Progenitor cell of endocrine pancreas (in vitro differentiated cells): ENCODE measurements at regions not wholly inside any gene's neighbourhood (a gene's known extent, or its start where the extent isn't known, plus 50 kb on each side); places are given as distances from the start of the nearest gene placed in this dataset.

Experiments
- DNase-seq: peaks from one replicate; pipeline ENCODE4 v3.0.0; 2021; ENCODE audit warnings: low spot score; ENCODE audit not compliant: unreplicated experiment
- H3K27ac Mint-ChIP-seq: 2 replicates; pipeline ENCODE4 v1.8.0; 2021; ENCODE audit warnings: mild to moderate bottlenecking, moderate library complexity, mixed read lengths
- H3K27me3 Mint-ChIP-seq: 2 replicates; pipeline ENCODE4 v1.8.0; 2021; ENCODE audit warnings: mixed read lengths
- H3K36me3 Mint-ChIP-seq: 2 replicates; pipeline ENCODE4 v1.8.0; 2022; ENCODE audit warnings: mixed read lengths; ENCODE audit not compliant: insufficient read depth
- H3K4me1 Mint-ChIP-seq: 2 replicates; pipeline ENCODE4 v1.8.0; 2021; ENCODE audit warnings: low read depth, mixed read lengths
- H3K4me3 Mint-ChIP-seq: 2 replicates; pipeline ENCODE4 v1.8.0; 2021; ENCODE audit warnings: low read depth, mild to moderate bottlenecking, moderate library complexity, mixed read lengths
- H3K9me3 Mint-ChIP-seq: 2 replicates; pipeline ENCODE4 v1.8.0; 2021; ENCODE audit warnings: low read depth, mixed read lengths
- CTCF ChIP-seq: fragments of 200-600 bp; sonication (generic); IDR thresholded peaks from one replicate; pipeline ENCODE4 v1.5.0; 2021; ENCODE audit warnings: antibody characterized with exemption, mild to moderate bottlenecking; ENCODE audit not compliant: unreplicated experiment

GRCh38 chr2:150588506-150588870 lies 101.0 kb upstream of the RND3 start:
- H3K36me3 Mint-ChIP-seq, result no peaks in the 10 kb centered on the region
- no peak overlapping the region for H3K4me3 Mint-ChIP-seq
- H3K9me3 Mint-ChIP-seq, result no peaks in the 10 kb centered on the region
- DNase-seq, result no peak
- H3K4me1 Mint-ChIP-seq, result no peaks in the 10 kb centered on the region
- H3K27ac Mint-ChIP-seq, result no peak overlapping the region
- H3K27me3 Mint-ChIP-seq, result no peaks in the 10 kb centered on the region
- no peak for TF ChIP-seq CTCF

GRCh38 chr2:150587547-150588505 lies 100.4 kb upstream of the RND3 start:
- H3K9me3 Mint-ChIP-seq, result peaks cover 4% of the 10 kb centered on the region
- no peak overlapping the region for H3K27ac Mint-ChIP-seq
- no peaks in the 10 kb centered on the region for H3K36me3 Mint-ChIP-seq
- TF ChIP-seq CTCF, result no peak
- no peaks in the 10 kb centered on the region for H3K27me3 Mint-ChIP-seq
- DNase-seq, result no peak
- no peaks in the 10 kb centered on the region for H3K4me1 Mint-ChIP-seq
- no peak overlapping the region for H3K4me3 Mint-ChIP-seq

GRCh38 chr2:150586858-150587257 lies 99.4 kb upstream of the RND3 start:
- TF ChIP-seq CTCF, result no peak
- Mint-ChIP-seq H3K4me1 (no peaks in the 10 kb centered on the region), H3K36me3 (no peaks in the 10 kb centered on the region), H3K4me3 (no peak overlapping the region), H3K27ac (no peak overlapping the region), H3K9me3 (peaks cover 4% of the 10 kb centered on the region), H3K27me3 (no peaks in the 10 kb centered on the region)
- no peak for DNase-seq

- no peaks in the 10 kb centered on the region for H3K4me1 Mint-ChIP-seq
- no peak overlapping the region for H3K4me3 Mint-ChIP-seq
- no peak overlapping the region for H3K27ac Mint-ChIP-seq
- H3K27me3 Mint-ChIP-seq, result no peaks in the 10 kb centered on the region
- H3K9me3 Mint-ChIP-seq, result peaks cover 4% of the 10 kb centered on the region
- no peaks in the 10 kb centered on the region for H3K36me3 Mint-ChIP-seq
- TF ChIP-seq CTCF, result no peak
- no peak for DNase-seq
These were observed 97.9 kb upstream of the RND3 start for GRCh38 chr2:150585221-150585971.

- DNase-seq, result no peak
- TF ChIP-seq CTCF, result no peak
- Mint-ChIP-seq H3K27me3 (no peaks in the 10 kb centered on the region), H3K36me3 (peaks cover 4% of the 10 kb centered on the region), H3K27ac (no peak overlapping the region), H3K9me3 (peaks cover 11% of the 10 kb centered on the region), H3K4me3 (no peak overlapping the region), H3K4me1 (no peaks in the 10 kb centered on the region)
These were observed 96.6 kb upstream of the RND3 start for GRCh38 chr2:150584081-150584480.
